HG03280 (cell line): ENCODE measurements at regions not wholly inside any gene's neighbourhood (a gene's known extent, or its start where the extent isn't known, plus 50 kb on each side); places are given as distances from the start of the nearest gene placed in this dataset.

Experiments used
- ATAC-seq: cut with Tn5 transposase; IDR thresholded peaks from one replicate; pipeline ENCODE4 v1.9.1; 2021; ENCODE audit warnings: mild to moderate bottlenecking, moderate library complexity; ENCODE audit not compliant: unreplicated experiment

- ATAC-seq = no peak
Observed at GRCh38 chr5:152853361-152853760, 448.3 kb upstream of the NMUR2 start.

GRCh38 chr5:152855441-152855840, 450.4 kb upstream of the NMUR2 start:
- no peak for ATAC-seq

GRCh38 chr5:152861231-152861630, 456.2 kb upstream of the NMUR2 start:
- ATAC-seq = no peak

- ATAC-seq = no peak
Observed at GRCh38 chr5:152864447-152864846, 459.4 kb upstream of the NMUR2 start.

- no peak for ATAC-seq
Observed at GRCh38 chr5:152864991-152865390, 459.9 kb upstream of the NMUR2 start.

- no peak for ATAC-seq
Observed at GRCh38 chr5:152869971-152870370, 464.9 kb upstream of the NMUR2 start.

GRCh38 chr5:152882621-152883020, 477.5 kb upstream of the NMUR2 start:
- ATAC-seq = no peak

- ATAC-seq = no peak
Observed at GRCh38 chr5:152883066-152883775, 478.1 kb upstream of the NMUR2 start.

GRCh38 chr5:152884006-152884405, 478.9 kb upstream of the NMUR2 start:
- ATAC-seq = no peak

GRCh38 chr5:152900332-152900731, 495.3 kb upstream of the NMUR2 start:
- ATAC-seq = no peak

GRCh38 chr5:152901754-152902153, 496.7 kb upstream of the NMUR2 start:
- ATAC-seq = no peak

- no peak for ATAC-seq
Observed at GRCh38 chr5:152905286-152905685, 500.2 kb upstream of the NMUR2 start.

GRCh38 chr5:152907488-152908245, 502.6 kb upstream of the NMUR2 start:
- no peak for ATAC-seq

GRCh38 chr5:152912924-152913323, 507.8 kb upstream of the NMUR2 start:
- ATAC-seq = no peak

GRCh38 chr5:152932621-152933020, 527.5 kb upstream of the NMUR2 start:
- ATAC-seq = no peak

GRCh38 chr5:152933056-152933455, 528.0 kb upstream of the NMUR2 start:
- no peak for ATAC-seq

GRCh38 chr5:152938630-152939029, 533.6 kb upstream of the NMUR2 start:
- no peak for ATAC-seq

- ATAC-seq = no peak
Observed at GRCh38 chr5:152942633-152943336, 537.7 kb upstream of the NMUR2 start.

GRCh38 chr5:152953788-152954483, 536.5 kb upstream of the GRIA1 start:
- no peak for ATAC-seq

GRCh38 chr5:152956943-152957613, 533.4 kb upstream of the GRIA1 start:
- ATAC-seq = no peak
